Thymus (tissue), 11 donors: ENCODE measurements at regions not wholly inside any gene's neighbourhood (a gene's known extent, or its start where the extent isn't known, plus 50 kb on each side); places are given as distances from the start of the nearest gene placed in this dataset.

Experiments
- DNase-seq, 9 donors: peaks; one replicate each; pipeline ENCODE4 v3.0.0-alpha.2; 2013; ENCODE audit warnings: low spot score in 9 of 9, low read depth in 6 of 9, missing footprints in 1 of 9
- H3K27ac ChIP-seq, 2 donors: one replicate each; pipeline ENCODE4 v1.5.1; 2013; ENCODE audit warnings: control low read depth in 1 of 2, low read depth in 1 of 2, low read length in 1 of 2, mild to moderate bottlenecking in 1 of 2, moderate library complexity in 1 of 2
- H3K27me3 ChIP-seq, 2 donors: one replicate each; pipeline ENCODE4 v1.5.1; 2013; ENCODE audit warnings: low read length in 1 of 2; ENCODE audit not compliant: control insufficient read depth in 2 of 2, insufficient read depth in 1 of 2
- H3K36me3 ChIP-seq, 2 donors: one replicate each; pipeline ENCODE4 v1.5.1; 2013; ENCODE audit warnings: low read length in 1 of 2, mild to moderate bottlenecking in 1 of 2, moderate library complexity in 1 of 2; ENCODE audit not compliant: control insufficient read depth in 2 of 2, insufficient read depth in 2 of 2
- H3K4me1 ChIP-seq, 2 donors: one replicate each; pipeline ENCODE4 v1.5.1; 2013; ENCODE audit warnings: low read length in 2 of 2; ENCODE audit not compliant: control insufficient read depth in 2 of 2, insufficient read depth in 2 of 2
- H3K4me3 ChIP-seq, 2 donors: one replicate each; pipeline ENCODE4 v1.5.1; 2013; ENCODE audit warnings: low read length in 2 of 2, control low read depth in 1 of 2, mild to moderate bottlenecking in 1 of 2
- H3K9me3 ChIP-seq, 2 donors: one replicate each; pipeline ENCODE4 v1.5.1; 2013; ENCODE audit warnings: low read length in 1 of 2, mild to moderate bottlenecking in 1 of 2; ENCODE audit not compliant: control insufficient read depth in 2 of 2, insufficient read depth in 1 of 2
- WGBS: extraction: QIAGEN DNeasy Blood & Tissue Kit; methylation state at CpG from one replicate; pipeline ENCODE4 v1.1.7; 2013; 5-methylcytosine and 5-hydroxymethylcytosine counted together
- donor health status: healthy.

DNA sequence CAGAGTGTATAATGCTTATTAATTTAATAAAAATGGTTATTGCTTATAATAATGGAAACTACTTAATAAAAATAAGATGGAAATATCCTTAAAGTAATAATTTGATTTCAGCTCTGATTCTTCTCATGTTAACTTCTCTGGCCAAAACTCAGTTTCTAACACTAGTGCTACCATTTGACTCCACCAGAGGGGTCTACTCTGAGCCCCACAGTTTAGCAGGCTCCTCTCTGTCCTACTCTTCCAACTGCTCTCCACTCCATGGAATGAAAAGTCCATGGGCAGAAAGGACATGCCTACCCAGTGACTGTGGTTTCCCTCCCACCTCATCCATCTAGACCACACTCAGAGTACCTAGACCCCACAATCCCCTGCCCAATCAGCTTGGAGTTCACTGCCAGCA is 489.1 kb upstream of the CAMK1G start:
- DNase-seq, result no peak
- H3K27ac ChIP-seq, result no peak overlapping the region
- no peak overlapping the region for H3K4me3 ChIP-seq
- no peaks in the 10 kb centered on the region for H3K27me3 ChIP-seq
- H3K36me3 ChIP-seq, result no peaks in the 10 kb centered on the region
- H3K4me1 ChIP-seq, result no peaks in the 10 kb centered on the region
- no peaks in the 10 kb centered on the region for H3K9me3 ChIP-seq

DNA sequence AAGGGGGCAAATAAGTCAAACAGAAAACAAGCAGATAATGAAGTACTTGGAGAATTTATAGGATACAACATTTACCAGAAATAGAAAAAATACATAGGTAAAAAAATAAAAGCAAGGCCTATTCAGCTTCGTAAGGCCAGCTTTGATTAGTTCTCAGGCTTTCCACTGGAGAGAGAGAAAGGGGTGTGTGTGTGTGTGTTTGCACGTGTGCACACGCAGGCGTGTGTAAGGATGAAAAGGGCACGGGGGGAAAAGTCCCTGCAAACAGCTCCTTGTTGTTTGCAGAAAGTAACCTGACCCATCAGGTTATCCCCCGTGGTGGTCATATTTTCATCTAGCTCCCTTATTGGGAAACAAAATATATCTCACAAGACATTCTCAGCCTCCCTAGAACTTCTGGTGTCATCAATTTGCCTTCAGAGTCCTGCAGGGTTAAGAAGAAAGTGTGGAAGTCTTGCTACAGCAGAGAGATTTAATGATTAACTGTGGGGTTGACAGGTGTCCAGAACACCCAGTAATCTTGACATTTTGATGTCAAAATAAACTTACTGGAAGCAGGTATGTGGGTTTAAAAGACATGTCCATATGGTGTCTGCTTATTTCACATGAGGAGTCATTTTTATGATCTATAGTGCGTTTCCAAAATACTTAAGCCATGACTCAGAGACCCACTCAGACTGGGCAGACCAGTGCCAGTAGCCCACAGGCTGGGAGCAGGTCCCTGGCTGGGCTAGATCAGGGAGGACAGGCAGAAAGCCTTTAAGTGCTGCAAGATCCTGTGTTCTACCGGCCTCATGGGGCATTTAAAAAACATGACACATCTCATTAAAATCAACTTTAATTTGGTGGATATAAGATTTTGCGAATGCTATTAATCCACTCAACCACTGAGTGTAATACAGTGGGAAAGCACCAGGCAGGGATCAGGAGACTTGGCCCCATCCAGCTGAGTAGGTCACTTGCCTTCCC is 487.6 kb upstream of the CAMK1G start:
- no peak for DNase-seq
- H3K36me3 ChIP-seq, result no peaks in the 10 kb centered on the region
- H3K4me3 ChIP-seq, result no peak overlapping the region
- no peaks in the 10 kb centered on the region for H3K9me3 ChIP-seq
- 95% methylated on average over 9 of the region's 9 CpGs for WGBS
- no peaks in the 10 kb centered on the region for H3K4me1 ChIP-seq
- H3K27ac ChIP-seq, result no peak overlapping the region
- no peaks in the 10 kb centered on the region for H3K27me3 ChIP-seq

DNA sequence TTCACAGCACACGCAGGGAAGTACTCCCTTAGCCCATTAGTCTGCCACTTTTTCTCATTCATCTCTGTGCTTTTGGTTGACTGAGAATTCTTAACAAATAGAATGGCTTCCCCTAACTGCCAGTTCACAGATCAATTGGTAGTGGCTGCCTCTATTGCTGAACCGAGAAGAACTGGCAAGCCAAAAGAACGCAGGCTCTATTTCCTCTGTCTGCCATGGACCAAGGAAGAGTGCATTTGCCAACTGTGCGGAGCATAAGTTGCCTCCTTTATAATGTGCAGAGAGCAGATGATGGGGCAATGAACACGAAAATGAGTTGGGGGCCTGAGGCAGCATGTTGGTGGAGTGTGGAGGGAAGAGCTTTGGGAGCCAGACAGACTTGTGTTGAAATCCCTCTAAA is 483.1 kb upstream of the CAMK1G start:
- H3K27ac ChIP-seq, result no peak overlapping the region
- H3K36me3 ChIP-seq, result no peaks in the 10 kb centered on the region
- no peaks in the 10 kb centered on the region for H3K9me3 ChIP-seq
- no peak overlapping the region for H3K4me3 ChIP-seq
- 95% methylated on average over 5 of the region's 5 CpGs for WGBS
- DNase-seq, result no peak
- H3K27me3 ChIP-seq, result no peaks in the 10 kb centered on the region
- H3K4me1 ChIP-seq, result no peaks in the 10 kb centered on the region

DNA sequence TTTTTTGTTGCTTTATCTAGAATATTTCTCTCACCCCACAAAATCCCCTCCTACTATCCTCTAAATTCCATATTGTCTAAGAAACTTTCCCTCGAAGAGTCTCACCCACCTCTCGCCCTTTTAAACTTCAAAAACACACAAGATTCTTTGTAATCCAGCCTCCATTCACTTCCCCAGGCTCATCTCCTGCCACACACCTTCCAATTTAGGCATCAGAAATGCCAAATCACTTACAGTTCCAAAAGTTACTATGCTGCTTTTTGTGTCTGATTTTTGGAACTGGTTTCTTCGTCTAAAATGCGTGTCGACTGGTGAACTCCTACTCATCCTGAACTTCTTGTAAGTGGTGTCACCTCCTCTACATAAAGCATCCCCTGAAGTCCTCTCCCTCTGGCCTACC is 482.4 kb upstream of the CAMK1G start:
- WGBS, result 95% methylated on average over 5 of the region's 5 CpGs
- H3K4me3 ChIP-seq, result no peak overlapping the region
- DNase-seq, result no peak
- no peaks in the 10 kb centered on the region for H3K4me1 ChIP-seq
- H3K36me3 ChIP-seq, result no peaks in the 10 kb centered on the region
- H3K9me3 ChIP-seq, result no peaks in the 10 kb centered on the region
- H3K27ac ChIP-seq, result no peak overlapping the region
- no peaks in the 10 kb centered on the region for H3K27me3 ChIP-seq

DNA sequence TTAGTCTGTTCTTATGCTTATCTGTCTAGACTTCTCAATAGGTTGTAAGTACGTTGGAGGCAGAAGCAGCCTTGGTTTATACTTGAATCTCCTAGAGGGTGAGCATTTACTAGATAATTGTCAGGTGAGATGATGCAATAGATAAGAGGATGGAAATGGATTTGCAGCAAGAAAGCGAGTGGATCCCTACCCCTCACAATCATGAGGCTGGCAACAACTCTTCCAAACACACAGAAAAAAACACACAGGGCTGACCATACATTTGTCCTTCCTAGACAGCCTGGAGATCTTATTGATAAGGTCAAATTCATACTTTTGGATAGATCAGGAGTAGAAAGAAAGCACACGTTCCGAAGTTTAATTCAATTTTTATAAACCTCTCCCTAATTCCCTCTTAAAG is 481.4 kb upstream of the CAMK1G start:
- WGBS, result 92% methylated on average over 4 of the region's 4 CpGs
- Histone ChIP-seq H3K27ac (no peak overlapping the region), H3K9me3 (no peaks in the 10 kb centered on the region), H3K36me3 (no peaks in the 10 kb centered on the region), H3K4me1 (no peaks in the 10 kb centered on the region), H3K4me3 (no peak overlapping the region), H3K27me3 (no peaks in the 10 kb centered on the region)
- no peak for DNase-seq

DNA sequence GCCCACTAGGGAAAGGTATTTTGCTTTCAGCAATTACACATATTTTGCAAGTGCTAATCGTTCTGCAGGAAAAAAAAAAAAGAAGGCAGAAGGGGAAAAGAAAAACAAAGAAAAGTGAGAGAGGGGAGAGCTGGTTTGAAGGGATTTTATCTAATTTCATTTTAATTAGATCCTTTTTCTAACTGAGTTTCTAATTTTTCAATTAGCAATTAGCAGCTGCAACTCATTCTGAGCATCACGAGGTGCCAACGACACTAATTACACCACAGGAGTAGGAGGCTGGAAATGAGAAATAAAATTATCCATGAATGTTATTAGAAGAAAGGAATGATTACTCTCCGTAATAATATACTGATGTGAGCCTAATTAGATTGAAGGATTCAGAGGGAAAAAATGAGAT is 481.0 kb upstream of the CAMK1G start:
- WGBS, result 80% methylated on average over 4 of the region's 4 CpGs
- H3K27me3 ChIP-seq, result no peaks in the 10 kb centered on the region
- H3K36me3 ChIP-seq, result no peaks in the 10 kb centered on the region
- H3K9me3 ChIP-seq, result no peaks in the 10 kb centered on the region
- H3K27ac ChIP-seq, result no peak overlapping the region
- no peak overlapping the region for H3K4me3 ChIP-seq
- no peak for DNase-seq
- no peaks in the 10 kb centered on the region for H3K4me1 ChIP-seq

DNA sequence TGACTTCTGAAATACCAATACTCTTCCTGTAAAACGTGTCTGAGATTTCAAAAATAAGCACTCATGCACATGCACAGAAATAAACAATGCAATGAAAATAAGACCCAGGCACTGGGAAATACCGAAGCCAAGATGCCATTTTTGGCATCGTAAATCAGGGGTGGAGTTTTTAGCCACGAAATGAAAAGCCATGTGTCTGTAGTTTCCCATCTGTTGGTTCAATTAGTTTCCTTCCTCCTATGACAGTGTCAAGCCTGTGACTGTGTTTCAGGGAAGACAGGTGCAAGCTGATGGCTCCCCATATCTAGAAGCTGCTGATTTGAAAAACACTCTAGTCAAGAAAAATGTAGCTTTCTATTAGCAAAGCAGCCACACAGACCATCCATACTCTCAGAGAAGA is 480.4 kb upstream of the CAMK1G start:
- H3K4me3 ChIP-seq, result no peak overlapping the region
- H3K27ac ChIP-seq, result no peak overlapping the region
- no peaks in the 10 kb centered on the region for H3K36me3 ChIP-seq
- no peaks in the 10 kb centered on the region for H3K4me1 ChIP-seq
- 10% methylated on average over 4 of the region's 4 CpGs for WGBS
- no peak for DNase-seq
- no peaks in the 10 kb centered on the region for H3K27me3 ChIP-seq
- H3K9me3 ChIP-seq, result no peaks in the 10 kb centered on the region

DNA sequence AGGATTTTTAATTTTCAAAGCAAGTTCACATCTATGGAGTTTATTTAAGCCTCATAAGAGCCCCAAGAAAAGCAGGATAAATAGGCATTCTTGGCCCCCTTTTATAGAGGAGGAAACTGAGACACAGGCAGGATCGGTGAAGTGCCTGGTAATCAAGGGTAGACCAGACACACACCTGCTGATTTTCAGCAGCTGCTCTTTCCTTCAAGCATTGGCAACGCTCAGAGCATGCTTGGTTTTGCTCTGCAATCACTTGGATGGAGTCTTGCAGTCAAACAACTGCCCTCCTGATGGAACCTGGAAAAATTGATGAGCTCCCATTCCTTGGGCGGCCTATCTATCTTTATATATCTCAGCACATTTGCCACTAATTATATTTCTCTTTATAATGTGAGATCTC is 478.9 kb upstream of the CAMK1G start:
- DNase-seq, result no peak
- H3K4me1 ChIP-seq, result no peaks in the 10 kb centered on the region
- 92% methylated on average over 3 of the region's 3 CpGs for WGBS
- H3K4me3 ChIP-seq, result no peak overlapping the region
- H3K9me3 ChIP-seq, result no peaks in the 10 kb centered on the region
- no peak overlapping the region for H3K27ac ChIP-seq
- H3K36me3 ChIP-seq, result no peaks in the 10 kb centered on the region
- no peaks in the 10 kb centered on the region for H3K27me3 ChIP-seq

DNA sequence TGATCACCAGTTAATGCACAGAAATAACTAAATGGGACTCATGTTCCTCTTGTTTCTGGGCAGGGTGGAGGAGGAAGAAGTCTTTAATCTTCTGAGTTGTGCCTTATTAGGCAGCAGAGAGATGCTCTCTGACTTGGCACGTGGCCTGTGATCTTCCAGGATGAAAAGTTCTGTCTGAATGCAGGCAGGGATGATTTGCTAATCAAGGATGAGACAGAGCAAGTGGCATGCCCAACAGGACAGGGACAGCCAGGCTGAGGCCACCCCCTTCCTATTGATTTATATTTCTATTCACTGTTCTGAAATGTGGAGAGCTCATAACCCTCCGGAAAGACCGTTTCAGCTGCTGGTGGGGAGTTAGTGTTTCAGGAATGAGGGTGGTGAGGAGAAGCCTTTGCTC is 477.8 kb upstream of the CAMK1G start:
- 84% methylated on average over 3 of the region's 3 CpGs for WGBS
- no peaks in the 10 kb centered on the region for H3K27me3 ChIP-seq
- no peak for DNase-seq
- no peak overlapping the region for H3K27ac ChIP-seq
- H3K36me3 ChIP-seq, result no peaks in the 10 kb centered on the region
- no peak overlapping the region for H3K4me3 ChIP-seq
- H3K4me1 ChIP-seq, result no peaks in the 10 kb centered on the region
- no peaks in the 10 kb centered on the region for H3K9me3 ChIP-seq
